K562 (cell line): ENCODE measurements at regions not wholly inside any gene's neighbourhood (a gene's known extent, or its start where the extent isn't known, plus 50 kb on each side); places are given as distances from the start of the nearest gene placed in this dataset.

Source experiments
- ATAC-seq: fragments of 200-7000 bp; cut with Tn5 transposase; 3 replicates; pipeline ENCODE4 v1.9.1; 2020; ENCODE audit warnings: moderate library complexity
- BruUV-seq: library from RNA; stranded (reverse); fragments of 400-500 nt; replicated peaks from 2 replicates; lab custom pipeline; 2021; lab: Mats Ljungman, UMichigan
- CTCF ChIA-PET: fragments of 300-600 bp; formaldehyde crosslinking; extraction: SDS; loops from one replicate; lab custom pipeline; 2021; ENCODE audit warnings: low intra/inter-chr PET ratio; lab: Yijun Ruan, JAX
- POLR2A ChIA-PET: fragments of 300-600, 350-650 bp; sonication (Branson Sonifier 250); formaldehyde crosslinking; extraction: SDS; loops from one replicate; lab custom pipeline; 2021; ENCODE audit warnings: antibody characterized with exemption, inconsistent platforms; lab: Yijun Ruan, JAX
- DNase-seq, 4 experiments: peaks; one replicate each; pipeline versions ENCODE4 v3.0.0 to v3.0.0-alpha.2; 2011 to 2018; ENCODE audit warnings: low spot score in 3 of 4, mixed read lengths in 3 of 4; ENCODE audit errors: extremely low read depth in 1 of 4
- FAIRE-seq: peaks from 2 replicates; lab custom pipeline; 2011; peaks lifted over from hg19 to GRCh38; lab: Jason Lieb, UNC
- H2AFZ ChIP-seq: 2 replicates; pipeline ENCODE4 v1.6.0; 2011; ENCODE audit warnings: low read depth, low read length, control low read depth, inconsistent platforms
- H3K27ac ChIP-seq: fragments of 200-600 bp; 3 replicates; pipeline ENCODE4 v1.8.0; 2011; ENCODE audit warnings: low read depth, mild to moderate bottlenecking, control low read depth, inconsistent platforms, low read length, moderate library complexity, mixed read lengths; ENCODE audit errors: extremely low read depth
- H3K27me3 ChIP-seq, 2 experiments: fragments of 300-600 bp in 1 of 2; 2 replicates in 1 of 2; 3 replicates in 1 of 2; pipeline versions ENCODE4 v1.6.0 to v1.8.0; 2011; ENCODE audit warnings: inconsistent platforms in 2 of 2, low read length in 2 of 2, mild to moderate bottlenecking in 1 of 2, mixed read lengths in 1 of 2, moderate library complexity in 1 of 2; ENCODE audit not compliant: control insufficient read depth in 2 of 2, insufficient read depth in 2 of 2
- H3K36me3 ChIP-seq: fragments of 300-600 bp; 3 replicates; pipeline ENCODE4 v1.8.0; 2011; ENCODE audit warnings: mild to moderate bottlenecking, low read length, inconsistent platforms; ENCODE audit not compliant: control insufficient read depth, insufficient read depth
- H3K4me1 ChIP-seq, 2 experiments: fragments of 200-600 bp in 1 of 2; replicated peaks in 1 of 2; 2 replicates in 1 of 2; 3 replicates in 1 of 2; pipeline versions ENCODE4 v1.5.1 to v1.8.0; 2011; ENCODE audit warnings: inconsistent platforms in 2 of 2, low read length in 2 of 2, mild to moderate bottlenecking in 1 of 2, mixed read lengths in 1 of 2, moderate library complexity in 1 of 2; ENCODE audit not compliant: control insufficient read depth in 2 of 2, insufficient read depth in 2 of 2
- H3K4me2 ChIP-seq: 2 replicates; pipeline ENCODE4 v1.6.1; 2011; ENCODE audit warnings: low read length, control low read depth, inconsistent platforms, mixed read lengths; ENCODE audit not compliant: insufficient read depth
- H3K4me3 ChIP-seq: fragments of 200-600 bp; sonication (generic), shearing (Covaris generic); 2 replicates; pipeline ENCODE4 v1.5.1; 2016; ENCODE audit warnings: control low read depth, inconsistent platforms
- H3K79me2 ChIP-seq: fragments of 200-600 bp; 3 replicates; pipeline ENCODE4 v1.8.0; 2011; ENCODE audit warnings: low read length, inconsistent platforms; ENCODE audit not compliant: control insufficient read depth, insufficient read depth
- H3K9ac ChIP-seq, 2 experiments: 2 replicates each; pipeline versions ENCODE4 v1.6.0 to v1.6.1; 2011; ENCODE audit warnings: low read depth in 2 of 2, low read length in 2 of 2, control low read depth in 1 of 2, inconsistent platforms in 1 of 2, mild to moderate bottlenecking in 1 of 2, mixed read lengths in 1 of 2; ENCODE audit not compliant: insufficient read depth in 1 of 2
- H3K9me1 ChIP-seq: one replicate; pipeline ENCODE4 v1.6.0; 2011; ENCODE audit warnings: inconsistent platforms, mild to moderate bottlenecking, low read length, moderate library complexity; ENCODE audit not compliant: control insufficient read depth, insufficient read depth
- H3K9me3 ChIP-seq: replicated peaks from 2 replicates; pipeline ENCODE4 v1.5.1; 2011; ENCODE audit warnings: low read depth, low read length, inconsistent platforms; ENCODE audit not compliant: control insufficient read depth, insufficient read depth
- H4K20me1 ChIP-seq: replicated peaks from 2 replicates; pipeline ENCODE4 v1.6.1; 2011; ENCODE audit warnings: low read length, inconsistent platforms, mixed read lengths; ENCODE audit not compliant: control insufficient read depth, insufficient read depth
- CHD4 ChIP-seq: fragments of 200-600 bp; sonication (generic); IDR thresholded peaks from 3 replicates; pipeline ENCODE4 v1.6.1; 2012; ENCODE audit warnings: low read depth, mild to moderate bottlenecking, mixed read lengths, low read length, inconsistent platforms; ENCODE audit not compliant: insufficient read depth, insufficient replicate concordance, poor library complexity, severe bottlenecking
- FOSL1 ChIP-seq: fragments of 200-800 bp; sonication (Bioruptor generic); conservative IDR thresholded peaks from 2 replicates; pipeline ENCODE4 v1.6.1; 2016; ENCODE audit warnings: missing genetic modification characterization, missing compliant biosample characterization
- GTF2A2 ChIP-seq: IDR thresholded peaks from 2 replicates; pipeline ENCODE4 v1.6.1; 2016; ENCODE audit warnings: mild to moderate bottlenecking, missing genetic modification characterization, missing compliant biosample characterization
- HCFC1 ChIP-seq: IDR thresholded peaks from 2 replicates; pipeline ENCODE4 v1.6.1; 2012; ENCODE audit warnings: low read depth, low read length, improper control_type of control experiment
- WGBS: fragments of 100-300 bp; shearing (Covaris generic); methylation state at CpG from one replicate; pipeline ENCODE4 v1.1.6; 2016; ENCODE audit warnings: low coverage, mixed read lengths; ENCODE audit not compliant: insufficient coverage; ENCODE audit errors: missing lambda C conversion rate; 5-methylcytosine and 5-hydroxymethylcytosine counted together
- in situ Hi-C: fragments of 300-500 bp; cut with MboI; formaldehyde crosslinking; loops from 4 replicates; pipeline ENCODE4 v1.15.0; 2018; ENCODE audit warnings: inconsistent platforms, mixed read lengths
- intact Hi-C: fragments of 100-400 bp; cut with micrococcal nuclease; formaldehyde crosslinking; loops from 2 replicates; pipeline ENCODE4 v1.14.2; 2022
- TF ChIP-seq, protein P1 (sequence below): IDR thresholded peaks from 2 replicates; pipeline ENCODE4 v1.6.1; 2011; ENCODE audit warnings: borderline replicate concordance, low read depth, mild to moderate bottlenecking, moderate library complexity, low read length; ENCODE audit not compliant: insufficient read depth, poor library complexity, severe bottlenecking

DNA sequence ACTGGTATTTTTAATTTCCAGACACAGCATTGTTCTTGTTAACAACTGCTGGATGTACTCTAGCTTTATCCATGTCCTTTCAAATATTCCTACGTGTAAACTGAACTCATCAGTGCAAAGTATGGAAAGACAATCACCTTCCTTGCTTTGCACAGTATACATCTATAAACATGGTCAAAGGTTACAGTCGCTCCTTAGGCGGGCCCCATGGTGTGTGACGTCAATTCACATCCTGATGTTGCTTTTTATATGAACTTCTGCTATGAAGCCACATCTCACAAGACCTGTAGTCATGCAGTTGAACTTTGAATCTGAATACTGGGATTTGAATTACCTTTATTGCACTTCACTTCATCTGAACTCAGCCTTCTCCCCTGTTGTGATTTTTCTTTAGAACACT lies 447.6 kb upstream of the PSMD7 start:
- DNase-seq (no peak), FAIRE-seq (no peak), ATAC-seq (no peak)
- Histone ChIP-seq H3K27ac (no peak overlapping the region), H3K4me2 (no peak overlapping the region), H3K36me3 (no peaks in the 10 kb centered on the region), H4K20me1 (no peaks in the 10 kb centered on the region), H3K9me1 (no peaks in the 10 kb centered on the region), H3K9me3 (no peaks in the 10 kb centered on the region), H3K4me1 (no peaks in the 10 kb centered on the region), H2AFZ (no peak overlapping the region), H3K79me2 (no peaks in the 10 kb centered on the region), H3K9ac (no peak overlapping the region), H3K4me3 (no peak overlapping the region), H3K27me3 (no peaks in the 10 kb centered on the region; a peak in 1 of 5 replicates)
- ChIA-PET CTCF (no interaction called here), POLR2A (no interaction called here)
- intact Hi-C loops, result no loop called here
- in situ Hi-C loops, result no loop called here
- 0% methylated on average over 4 of the region's 4 CpGs for WGBS
- TF ChIP-seq HCFC1, result no peak
- no peak for TF ChIP-seq GTF2A2 (tag)
- no TSS peak for BruUV-seq

DNA sequence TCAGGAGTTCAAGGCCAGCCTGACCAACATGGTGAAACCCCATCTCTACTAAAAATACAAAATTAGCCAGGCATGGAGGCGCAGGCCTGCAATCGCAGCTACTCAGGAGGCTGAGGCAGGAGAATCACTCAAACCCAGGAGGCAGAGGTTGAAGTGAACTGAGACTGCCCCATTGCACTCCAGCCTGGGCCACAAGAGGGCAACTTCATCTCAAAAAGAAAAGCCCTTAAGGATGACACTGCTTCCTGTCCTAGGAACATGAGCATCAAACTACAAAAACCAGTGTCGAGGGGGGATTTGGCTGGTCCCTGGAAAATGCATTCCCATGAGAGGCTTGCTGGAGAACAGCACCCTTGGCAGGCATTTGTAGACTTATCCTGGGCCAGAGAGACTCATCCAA lies 449.5 kb upstream of the PSMD7 start:
- Histone ChIP-seq H3K27ac (no peak overlapping the region), H2AFZ (no peak overlapping the region), H3K27me3 (peaks cover 0 to 6% of the 10 kb centered on the region in 2 experiments; a peak in 1 of 5 replicates), H3K9me3 (no peaks in the 10 kb centered on the region), H3K9ac (no peak overlapping the region), H3K4me1 (no peaks in the 10 kb centered on the region), H3K36me3 (no peaks in the 10 kb centered on the region), H4K20me1 (no peaks in the 10 kb centered on the region), H3K4me2 (no peak overlapping the region), H3K9me1 (no peaks in the 10 kb centered on the region), H3K79me2 (no peaks in the 10 kb centered on the region), H3K4me3 (no peak overlapping the region)
- BruUV-seq, result no TSS peak
- ATAC-seq, result no peak
- ChIA-PET POLR2A (no interaction called here), CTCF (no interaction called here)
- no peak for FAIRE-seq
- 0% methylated on average over 3 of the region's 3 CpGs for WGBS
- TF ChIP-seq FOSL1 (no peak), CHD4 (no peak)
- TF ChIP-seq, protein P1, sequence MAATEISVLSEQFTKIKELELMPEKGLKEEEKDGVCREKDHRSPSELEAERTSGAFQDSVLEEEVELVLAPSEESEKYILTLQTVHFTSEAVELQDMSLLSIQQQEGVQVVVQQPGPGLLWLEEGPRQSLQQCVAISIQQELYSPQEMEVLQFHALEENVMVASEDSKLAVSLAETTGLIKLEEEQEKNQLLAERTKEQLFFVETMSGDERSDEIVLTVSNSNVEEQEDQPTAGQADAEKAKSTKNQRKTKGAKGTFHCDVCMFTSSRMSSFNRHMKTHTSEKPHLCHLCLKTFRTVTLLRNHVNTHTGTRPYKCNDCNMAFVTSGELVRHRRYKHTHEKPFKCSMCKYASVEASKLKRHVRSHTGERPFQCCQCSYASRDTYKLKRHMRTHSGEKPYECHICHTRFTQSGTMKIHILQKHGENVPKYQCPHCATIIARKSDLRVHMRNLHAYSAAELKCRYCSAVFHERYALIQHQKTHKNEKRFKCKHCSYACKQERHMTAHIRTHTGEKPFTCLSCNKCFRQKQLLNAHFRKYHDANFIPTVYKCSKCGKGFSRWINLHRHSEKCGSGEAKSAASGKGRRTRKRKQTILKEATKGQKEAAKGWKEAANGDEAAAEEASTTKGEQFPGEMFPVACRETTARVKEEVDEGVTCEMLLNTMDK, result peak; percentile 37
- intact Hi-C loops (no loop called here), in situ Hi-C loops (no loop called here)
- no peak for DNase-seq
